T-helper 1 cell treated with Interleukin-12 subunit alpha and Interleukin-12 subunit beta and Interleukin-4 antibody, amounts not matched to agents 30 μg/mL and 1 μg/mL, for 36 hours (primary cell): ENCODE measurements at regions not wholly inside any gene's neighbourhood (a gene's known extent, or its start where the extent isn't known, plus 50 kb on each side); places are given as distances from the start of the nearest gene placed in this dataset.

Source experiments
- H3K27ac Mint-ChIP-seq: one replicate; pipeline ENCODE4 v1.8.0; 2021; ENCODE audit warnings: mild to moderate bottlenecking, mixed read lengths
- H3K27me3 Mint-ChIP-seq: one replicate; pipeline ENCODE4 v1.8.0; 2021; ENCODE audit warnings: low read depth, mixed read lengths
- H3K36me3 Mint-ChIP-seq: one replicate; pipeline ENCODE4 v1.8.0; 2021; ENCODE audit warnings: low read depth, mixed read lengths
- H3K4me1 Mint-ChIP-seq: one replicate; pipeline ENCODE4 v1.8.0; 2021; ENCODE audit warnings: low read depth, mixed read lengths
- H3K4me3 Mint-ChIP-seq: one replicate; pipeline ENCODE4 v1.8.0; 2021; ENCODE audit warnings: mild to moderate bottlenecking, moderate library complexity, mixed read lengths
- H3K9me3 Mint-ChIP-seq: one replicate; pipeline ENCODE4 v1.8.0; 2021; ENCODE audit warnings: mixed read lengths

DNA sequence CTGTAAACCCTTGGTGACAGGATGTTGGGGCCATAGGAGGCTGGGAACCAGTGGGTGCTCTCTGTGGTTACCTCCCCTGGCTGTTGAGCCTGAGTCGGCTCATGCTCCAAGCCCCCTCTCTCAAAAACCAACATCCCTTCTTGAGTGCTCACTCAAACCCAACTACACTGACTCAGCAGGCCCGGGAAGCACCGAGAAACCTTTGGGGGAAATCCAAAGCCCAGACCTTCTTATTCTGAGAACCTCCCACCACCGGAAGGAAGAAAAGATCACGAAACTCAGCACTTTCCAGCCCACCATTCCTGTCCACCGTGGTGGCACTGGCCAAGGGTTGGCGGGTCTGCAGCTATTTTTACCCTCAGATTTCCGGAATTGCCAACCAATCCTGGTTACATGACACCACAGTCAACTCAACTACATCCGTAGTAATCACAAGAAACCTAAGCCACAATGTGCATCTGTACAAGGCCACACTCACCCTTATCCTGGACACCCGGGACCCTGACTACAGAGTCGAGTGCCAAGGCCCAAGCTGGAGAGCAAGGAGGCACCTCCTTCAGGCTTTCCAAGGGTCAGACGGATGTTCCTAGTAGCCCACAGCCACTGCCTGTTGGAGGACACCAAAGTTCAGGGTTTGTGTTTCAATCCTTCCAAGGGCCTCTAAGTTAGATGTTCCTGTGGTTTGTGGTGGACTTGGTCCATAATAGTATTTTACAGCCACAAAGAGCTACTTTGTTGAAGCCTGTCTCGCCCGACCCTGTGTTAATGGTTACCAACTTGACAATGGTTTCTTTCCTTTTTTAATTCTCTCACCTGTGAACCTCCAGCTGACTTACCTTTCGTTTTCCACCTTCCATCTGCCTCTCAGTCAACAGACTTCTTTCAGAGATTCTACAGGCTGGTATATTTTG lies 317.0 kb downstream of the CDC5L start:
- H3K27ac Mint-ChIP-seq, result peak overlapping the region; percentile 69
- H3K27me3 Mint-ChIP-seq, result no peaks in the 10 kb centered on the region
- H3K4me3 Mint-ChIP-seq, result no peak overlapping the region
- H3K9me3 Mint-ChIP-seq, result peaks cover 13% of the 10 kb centered on the region
- peaks cover 9% of the 10 kb centered on the region for H3K36me3 Mint-ChIP-seq
- peaks cover 11% of the 10 kb centered on the region for H3K4me1 Mint-ChIP-seq

DNA sequence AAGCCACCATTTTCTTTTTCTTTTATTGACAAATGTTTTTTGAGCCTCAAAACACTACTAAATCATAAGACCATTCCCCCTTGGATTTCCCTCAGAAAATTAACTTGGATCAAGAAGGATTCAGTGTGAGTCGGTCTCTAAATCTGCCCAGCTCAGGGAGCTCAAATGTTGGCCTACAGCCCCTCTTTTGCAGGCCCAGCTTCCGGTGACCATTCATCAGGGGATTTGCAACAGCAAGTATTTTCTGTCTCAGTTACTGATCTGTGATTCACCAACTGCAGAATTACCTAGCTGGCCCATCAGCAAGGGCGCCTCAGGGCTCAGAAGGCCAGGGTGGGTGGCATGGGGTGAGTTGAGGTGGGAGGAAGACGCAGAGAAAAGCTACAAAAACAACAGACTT lies 318.1 kb downstream of the CDC5L start:
- peaks cover 11% of the 10 kb centered on the region for H3K4me1 Mint-ChIP-seq
- peak overlapping the region; percentile 15 for H3K27ac Mint-ChIP-seq
- peaks cover 9% of the 10 kb centered on the region for H3K36me3 Mint-ChIP-seq
- no peaks in the 10 kb centered on the region for H3K27me3 Mint-ChIP-seq
- H3K4me3 Mint-ChIP-seq, result no peak overlapping the region
- peaks cover 13% of the 10 kb centered on the region for H3K9me3 Mint-ChIP-seq

- peaks cover 11% of the 10 kb centered on the region for H3K4me1 Mint-ChIP-seq
- H3K27ac Mint-ChIP-seq, result no peak overlapping the region
- H3K4me3 Mint-ChIP-seq, result no peak overlapping the region
- peaks cover 13% of the 10 kb centered on the region for H3K9me3 Mint-ChIP-seq
- no peaks in the 10 kb centered on the region for H3K27me3 Mint-ChIP-seq
- peaks cover 9% of the 10 kb centered on the region for H3K36me3 Mint-ChIP-seq
Observed at GRCh38 chr6:44706011-44706410, 318.5 kb downstream of the CDC5L start.

DNA sequence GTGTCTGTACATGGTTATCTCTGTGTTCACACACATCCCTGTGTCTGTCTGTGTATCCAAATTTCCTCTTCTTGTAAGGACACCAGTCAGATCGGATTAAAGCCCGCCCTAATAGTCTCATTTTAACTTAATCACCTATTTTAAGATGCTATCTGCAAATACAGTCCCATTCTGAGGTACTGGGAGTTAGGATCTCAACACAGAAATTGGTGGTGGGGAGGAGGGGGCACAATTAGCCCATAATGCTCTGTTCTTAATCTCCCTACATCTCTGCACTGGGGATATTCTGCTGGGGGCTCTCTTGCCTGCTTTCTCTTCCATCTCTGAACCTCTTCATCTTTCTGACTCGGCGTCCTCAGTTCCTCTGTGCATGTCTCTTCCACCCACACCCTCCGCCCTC lies 320.7 kb downstream of the CDC5L start:
- Mint-ChIP-seq H3K27me3 (no peaks in the 10 kb centered on the region), H3K4me1 (peaks cover 9% of the 10 kb centered on the region), H3K4me3 (no peak overlapping the region), H3K36me3 (peaks cover 9% of the 10 kb centered on the region), H3K27ac (peak overlapping the region; percentile 5), H3K9me3 (peaks cover 13% of the 10 kb centered on the region)

DNA sequence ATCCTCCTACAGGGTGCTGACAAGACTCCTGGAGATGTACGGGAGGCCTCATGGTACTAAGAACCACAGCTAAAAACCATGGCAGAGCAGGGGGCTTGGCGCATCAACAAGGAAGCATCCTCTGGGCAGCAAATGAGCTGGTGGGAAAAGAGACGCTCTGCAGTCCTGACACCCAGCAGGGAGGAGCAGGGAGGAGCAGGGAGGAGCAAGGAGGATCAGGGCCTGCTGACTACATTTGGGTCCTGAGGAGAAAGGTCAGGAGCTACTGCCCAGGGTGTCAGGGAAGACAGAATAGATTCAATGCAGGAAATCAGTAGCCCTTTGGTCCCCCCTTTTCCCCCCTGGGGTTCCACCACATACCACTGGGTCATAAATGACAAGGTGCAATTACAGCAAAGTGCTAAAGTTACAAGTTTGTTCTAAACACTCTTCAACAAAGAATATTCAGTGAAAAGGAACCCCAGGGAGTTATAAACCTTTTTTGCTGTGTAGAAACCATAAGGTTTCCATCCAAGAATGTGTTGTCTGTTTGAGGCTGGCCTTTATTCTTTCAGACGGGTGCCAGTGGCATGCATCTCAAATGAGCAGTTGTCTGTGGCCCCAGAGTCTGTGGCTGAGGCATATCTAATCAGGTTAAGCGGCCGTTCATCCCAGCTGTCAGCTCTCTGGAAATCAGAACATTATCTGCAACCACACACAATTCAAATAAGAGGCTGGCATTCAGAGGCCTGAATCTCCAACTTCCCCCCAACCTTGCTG lies 325.0 kb downstream of the CDC5L start:
- Mint-ChIP-seq H3K9me3 (peaks cover 8% of the 10 kb centered on the region), H3K4me3 (no peak overlapping the region), H3K4me1 (peaks cover 3% of the 10 kb centered on the region), H3K27me3 (no peaks in the 10 kb centered on the region), H3K36me3 (peaks cover 4% of the 10 kb centered on the region), H3K27ac (no peak overlapping the region)

DNA sequence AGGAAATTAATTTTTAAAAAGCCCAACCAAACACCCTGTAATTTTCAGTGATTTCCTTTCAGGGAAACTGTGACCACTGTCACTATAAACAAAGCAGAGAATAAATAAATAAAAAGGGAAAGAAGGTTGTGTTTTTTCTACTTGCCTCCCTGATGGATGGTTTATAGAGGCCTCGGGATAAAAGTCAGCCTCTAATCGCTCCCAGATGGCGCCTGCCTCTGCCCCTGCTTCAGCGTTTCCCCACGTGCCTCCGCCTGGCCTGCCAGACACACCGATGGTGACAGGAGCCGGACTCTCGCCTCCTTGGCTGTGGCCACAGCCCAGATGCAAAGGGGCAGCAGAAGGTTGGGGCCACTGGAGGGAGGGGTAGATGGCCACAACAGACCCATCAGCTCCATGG lies 327.7 kb downstream of the CDC5L start:
- H3K27ac Mint-ChIP-seq, result no peak overlapping the region
- H3K9me3 Mint-ChIP-seq, result no peaks in the 10 kb centered on the region
- no peaks in the 10 kb centered on the region for H3K4me1 Mint-ChIP-seq
- H3K36me3 Mint-ChIP-seq, result no peaks in the 10 kb centered on the region
- H3K27me3 Mint-ChIP-seq, result no peaks in the 10 kb centered on the region
- no peak overlapping the region for H3K4me3 Mint-ChIP-seq

DNA sequence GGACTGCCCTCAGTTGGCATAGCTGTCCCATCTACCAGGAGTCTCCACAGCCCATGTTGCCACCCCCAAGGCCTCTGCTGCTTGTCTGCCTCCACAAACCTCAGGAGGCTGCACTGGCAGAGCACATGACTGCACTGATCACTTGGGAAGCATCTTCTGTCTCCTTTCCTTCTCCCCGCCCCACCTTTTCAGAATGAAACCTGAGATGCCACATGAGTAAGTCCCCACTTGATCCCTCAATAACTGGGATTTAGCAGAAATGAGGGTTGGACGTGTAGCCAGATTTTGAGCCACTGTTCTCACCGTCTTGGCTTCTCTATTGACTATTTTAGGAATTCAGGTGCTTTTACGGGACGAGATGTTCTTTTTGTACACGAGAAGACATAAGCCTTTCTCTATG lies 328.4 kb downstream of the CDC5L start:
- H3K4me3 Mint-ChIP-seq, result no peak overlapping the region
- H3K36me3 Mint-ChIP-seq, result no peaks in the 10 kb centered on the region
- H3K27me3 Mint-ChIP-seq, result no peaks in the 10 kb centered on the region
- no peak overlapping the region for H3K27ac Mint-ChIP-seq
- H3K9me3 Mint-ChIP-seq, result no peaks in the 10 kb centered on the region
- no peaks in the 10 kb centered on the region for H3K4me1 Mint-ChIP-seq

DNA sequence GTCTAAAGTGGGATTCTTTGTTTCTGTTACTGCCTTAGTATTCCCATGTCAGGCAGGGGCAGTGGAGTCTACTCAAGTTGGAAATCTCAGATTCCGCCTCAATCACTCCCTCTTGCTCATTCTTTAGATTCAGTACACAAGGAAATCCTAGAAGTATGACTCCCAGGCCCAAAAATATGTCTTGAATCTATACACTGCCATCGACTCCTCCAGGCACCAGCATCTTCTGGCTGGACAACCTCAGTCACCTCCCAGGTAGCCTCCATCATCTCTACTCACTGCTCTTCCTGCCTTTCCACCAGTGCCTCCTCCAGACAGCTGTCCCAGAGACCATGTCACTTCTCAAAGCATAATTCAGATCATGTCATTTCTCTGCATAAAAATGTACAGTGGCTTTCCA lies 329.9 kb downstream of the CDC5L start:
- Mint-ChIP-seq H3K27me3 (no peaks in the 10 kb centered on the region), H3K4me1 (no peaks in the 10 kb centered on the region), H3K4me3 (no peak overlapping the region), H3K9me3 (no peaks in the 10 kb centered on the region), H3K36me3 (no peaks in the 10 kb centered on the region), H3K27ac (no peak overlapping the region)

GRCh38 chr6:44721954-44722578 lies 334.6 kb downstream of the CDC5L start:
- Mint-ChIP-seq H3K4me3 (no peak overlapping the region), H3K27me3 (no peaks in the 10 kb centered on the region), H3K36me3 (no peaks in the 10 kb centered on the region), H3K4me1 (no peaks in the 10 kb centered on the region), H3K9me3 (no peaks in the 10 kb centered on the region), H3K27ac (no peak overlapping the region)

DNA sequence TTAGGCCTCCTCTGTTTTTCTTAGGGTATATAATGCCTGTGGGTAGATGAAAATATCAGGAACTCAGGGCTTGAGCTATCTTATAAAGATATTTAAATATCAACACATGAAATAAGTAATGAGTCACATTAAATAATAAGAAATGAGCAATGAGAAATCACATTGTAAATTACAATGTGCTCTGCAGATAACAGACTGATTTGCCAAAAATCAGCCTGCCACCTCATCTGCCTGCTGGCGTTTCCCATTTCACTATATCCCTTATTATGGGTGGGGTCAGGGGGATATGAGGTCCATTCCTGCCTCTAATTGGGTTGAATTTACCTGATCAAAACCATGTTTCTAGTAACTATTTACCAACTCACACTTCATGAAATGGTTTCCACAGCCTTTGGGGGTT lies 335.2 kb downstream of the CDC5L start:
- Mint-ChIP-seq H3K27ac (no peak overlapping the region), H3K9me3 (no peaks in the 10 kb centered on the region), H3K4me1 (no peaks in the 10 kb centered on the region), H3K36me3 (no peaks in the 10 kb centered on the region), H3K4me3 (no peak overlapping the region), H3K27me3 (no peaks in the 10 kb centered on the region)

DNA sequence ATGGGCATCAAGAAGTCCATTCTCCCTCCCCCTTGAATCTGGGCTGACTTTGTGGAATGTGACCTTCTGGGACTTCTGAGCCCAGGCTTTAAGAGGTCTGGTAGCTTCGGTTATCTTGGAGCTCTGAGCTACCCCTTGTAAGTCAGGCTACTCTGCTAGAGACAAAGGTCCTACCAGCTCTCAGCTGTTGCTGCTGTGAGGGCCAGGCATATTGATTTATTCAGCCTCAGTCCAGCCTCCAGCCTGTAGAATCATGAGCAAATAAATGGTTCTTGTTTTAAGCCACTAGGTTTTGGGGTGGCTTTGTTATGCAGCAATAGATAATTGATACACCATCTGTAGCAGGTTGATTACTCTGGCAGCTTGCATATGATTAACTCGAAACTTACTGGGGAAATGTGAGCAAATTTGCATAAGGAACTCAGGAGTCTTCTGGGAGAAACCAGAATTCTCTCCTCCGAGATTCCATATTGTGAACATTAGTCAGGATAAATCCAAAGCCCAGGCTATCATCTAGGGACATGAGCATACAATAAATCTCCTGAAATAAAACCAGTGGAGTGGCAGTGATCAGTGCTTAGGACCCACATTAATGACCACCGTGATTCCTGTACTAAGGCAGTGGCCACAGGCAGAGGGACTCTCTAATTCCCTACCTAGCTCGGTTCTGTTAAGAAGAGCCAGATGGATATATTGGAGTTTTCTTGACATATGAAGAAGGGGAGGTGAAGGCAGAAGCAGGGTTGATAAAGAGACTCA lies 336.1 kb downstream of the CDC5L start:
- Mint-ChIP-seq H3K27ac (no peak overlapping the region), H3K4me3 (no peak overlapping the region), H3K36me3 (no peaks in the 10 kb centered on the region), H3K4me1 (no peaks in the 10 kb centered on the region), H3K9me3 (no peaks in the 10 kb centered on the region), H3K27me3 (no peaks in the 10 kb centered on the region)

GRCh38 chr6:44725070-44725469 lies 337.6 kb downstream of the CDC5L start:
- no peak overlapping the region for H3K4me3 Mint-ChIP-seq
- H3K27ac Mint-ChIP-seq, result no peak overlapping the region
- H3K36me3 Mint-ChIP-seq, result no peaks in the 10 kb centered on the region
- H3K9me3 Mint-ChIP-seq, result no peaks in the 10 kb centered on the region
- no peaks in the 10 kb centered on the region for H3K27me3 Mint-ChIP-seq
- H3K4me1 Mint-ChIP-seq, result no peaks in the 10 kb centered on the region

- Mint-ChIP-seq H3K4me1 (no peaks in the 10 kb centered on the region), H3K27ac (no peak overlapping the region), H3K27me3 (no peaks in the 10 kb centered on the region), H3K9me3 (no peaks in the 10 kb centered on the region), H3K36me3 (no peaks in the 10 kb centered on the region), H3K4me3 (no peak overlapping the region)
Observed at GRCh38 chr6:44727651-44728630, 340.4 kb downstream of the CDC5L start.
